Ecto neural progenitor cell (in vitro differentiated cells): ENCODE measurements at regions not wholly inside any gene's neighbourhood (a gene's known extent, or its start where the extent isn't known, plus 50 kb on each side); places are given as distances from the start of the nearest gene placed in this dataset.

Experiments
- DNase-seq: peaks from one replicate; pipeline ENCODE4 v3.0.0-alpha.2; 2018; ENCODE audit warnings: low spot score

DNA sequence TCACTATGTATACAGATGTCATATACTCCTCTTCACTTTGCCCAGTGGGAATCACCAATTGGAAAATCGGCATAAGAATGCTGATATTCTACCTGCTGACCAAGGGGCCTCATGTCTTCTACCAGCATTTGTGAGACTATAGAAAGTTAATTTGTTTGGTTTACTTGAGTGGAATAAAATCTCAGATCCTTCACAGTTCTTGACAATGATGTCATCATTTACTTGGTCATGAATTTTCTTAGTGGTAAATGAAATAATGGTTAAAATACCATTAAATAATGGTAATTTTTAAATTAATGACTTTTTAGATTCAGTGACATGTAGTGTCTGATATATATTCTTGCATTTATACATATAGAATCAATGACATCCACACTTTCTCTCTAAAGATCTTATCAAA lies 1052.6 kb downstream of the ADGRL3 start:
- no peak for DNase-seq

DNA sequence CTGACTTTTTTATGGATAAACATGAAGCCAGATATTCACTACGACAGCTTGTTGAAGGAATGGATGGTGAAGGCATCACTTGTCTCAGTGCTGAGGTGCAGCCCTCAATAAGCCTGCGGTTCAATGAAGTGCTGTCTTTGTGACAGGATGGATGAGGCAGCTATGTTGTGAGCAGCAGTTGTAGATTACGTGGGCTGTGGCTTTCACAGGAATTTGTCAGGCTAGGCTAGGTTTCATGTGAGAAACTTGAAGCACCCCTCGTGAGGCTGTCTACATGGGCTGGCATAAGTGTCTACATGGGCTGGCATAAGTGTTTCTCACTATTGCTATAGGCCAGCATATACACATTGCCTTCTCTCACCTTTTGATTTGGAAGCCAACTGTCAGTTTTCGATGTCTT lies 1050.0 kb downstream of the ADGRL3 start:
- DNase-seq = no peak

DNA sequence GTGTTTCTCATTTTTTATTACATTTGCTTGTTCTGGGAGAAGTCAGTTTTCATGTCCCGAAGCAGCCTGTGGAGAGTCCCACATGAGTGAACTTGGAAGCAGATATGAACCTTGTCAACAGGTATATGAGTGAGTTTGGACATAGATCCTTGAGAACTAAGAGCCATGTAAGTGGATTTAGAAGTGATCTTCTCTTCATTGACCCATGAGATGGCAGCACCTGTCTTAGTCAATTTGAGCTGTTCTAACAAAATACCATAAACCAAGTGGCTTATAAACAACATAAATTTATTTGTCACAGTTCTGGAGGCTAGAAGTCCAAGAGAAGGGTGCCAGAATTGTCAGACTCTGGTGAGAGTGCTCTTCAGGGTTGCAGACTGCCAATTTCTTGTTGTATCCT lies 1043.8 kb downstream of the ADGRL3 start:
- no peak for DNase-seq

DNA sequence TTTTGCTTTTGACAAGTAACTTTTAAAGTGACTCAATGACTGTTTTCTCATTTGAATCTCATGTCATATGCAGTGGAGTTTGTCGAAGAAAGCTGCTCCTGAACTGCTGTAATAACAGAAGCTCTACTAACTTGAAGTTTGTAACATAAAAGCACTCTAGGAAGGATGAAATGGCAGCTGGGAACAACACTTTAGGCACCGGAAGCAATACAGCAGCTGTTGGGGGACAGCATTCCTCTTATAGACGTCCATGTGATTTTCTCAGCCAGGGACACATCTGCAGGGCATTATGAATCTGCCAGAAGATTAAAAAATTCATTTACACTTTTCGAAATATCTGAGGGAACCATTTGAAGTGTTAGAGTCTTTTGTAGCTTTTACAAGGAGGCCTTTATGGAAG lies 1035.8 kb downstream of the ADGRL3 start:
- DNase-seq = no peak

DNA sequence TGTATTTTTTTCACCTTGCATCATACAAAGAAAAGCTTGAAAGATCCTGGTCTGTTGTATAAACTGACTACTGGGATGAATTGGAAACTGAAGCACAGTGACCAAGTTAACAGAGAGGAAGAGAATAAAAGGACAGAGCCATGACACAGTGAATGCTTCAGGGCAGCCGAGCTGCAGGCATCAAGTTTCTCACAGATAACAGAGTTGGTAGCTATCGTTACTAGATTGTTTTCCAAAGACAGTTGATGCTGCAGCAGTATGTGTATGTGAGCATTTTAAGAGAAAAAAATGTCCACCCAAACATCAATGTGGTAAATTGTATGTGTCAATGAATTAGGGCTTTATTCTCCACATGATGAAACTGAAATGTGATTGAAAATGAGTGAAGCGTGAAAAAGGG lies 1032.7 kb downstream of the ADGRL3 start:
- DNase-seq = no peak

DNA sequence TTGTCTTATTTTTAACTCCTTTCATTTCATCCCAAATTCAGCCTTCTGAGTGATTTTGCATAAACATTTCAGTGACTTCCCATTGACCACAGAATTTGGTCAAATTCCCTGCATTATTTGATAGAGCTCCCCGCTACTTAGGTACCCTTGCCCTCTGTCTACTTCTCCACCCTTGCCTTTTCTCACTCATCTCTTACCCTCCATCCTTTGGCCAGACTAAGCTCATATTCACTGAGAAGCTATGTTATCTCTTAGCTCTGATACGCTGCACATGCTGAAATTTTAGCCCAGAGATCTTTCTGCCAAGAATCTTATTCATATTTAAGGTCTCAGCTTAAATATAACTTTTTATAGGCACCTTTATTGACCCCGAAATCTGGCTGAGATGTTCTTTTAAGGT lies 1031.9 kb downstream of the ADGRL3 start:
- DNase-seq = no peak

DNA sequence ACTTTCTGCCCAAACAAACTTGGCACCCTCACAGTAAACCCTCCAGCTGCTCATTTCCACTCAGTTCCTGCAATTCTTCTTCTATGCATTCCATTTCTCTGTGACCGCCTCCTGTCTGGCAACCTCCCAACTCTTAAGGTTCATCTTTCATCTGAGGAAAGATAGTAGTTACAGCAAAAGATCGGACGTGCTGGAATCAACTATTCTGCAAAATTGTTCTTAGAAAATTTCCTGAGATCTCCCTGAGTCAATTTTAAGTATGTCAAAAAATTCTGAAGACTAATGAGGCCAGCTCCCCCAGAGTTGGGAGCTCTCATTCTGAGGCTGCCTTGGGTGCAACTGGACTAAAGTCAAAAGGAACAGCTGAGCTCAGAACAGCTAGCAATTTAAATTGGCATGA lies 1026.0 kb downstream of the ADGRL3 start:
- no peak for DNase-seq

DNA sequence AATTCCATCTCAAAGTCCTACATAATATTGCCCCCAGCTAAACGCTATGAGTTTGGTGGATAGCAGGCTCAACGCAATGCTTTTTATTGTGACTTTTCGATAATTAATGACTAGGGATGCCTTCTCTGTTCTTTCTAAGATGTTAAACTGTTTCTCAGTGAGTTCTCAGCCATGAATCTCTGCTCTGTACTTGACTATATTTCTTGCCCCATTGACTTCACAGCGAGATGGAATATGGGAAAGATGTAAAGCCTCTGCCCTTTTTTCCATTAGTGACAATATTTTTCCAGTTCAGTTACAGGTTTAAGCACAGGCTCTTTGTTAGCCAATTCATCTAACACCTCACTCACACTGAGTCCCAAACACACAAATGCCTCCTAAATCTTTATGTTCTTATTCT lies 1022.0 kb downstream of the ADGRL3 start:
- no peak for DNase-seq

DNA sequence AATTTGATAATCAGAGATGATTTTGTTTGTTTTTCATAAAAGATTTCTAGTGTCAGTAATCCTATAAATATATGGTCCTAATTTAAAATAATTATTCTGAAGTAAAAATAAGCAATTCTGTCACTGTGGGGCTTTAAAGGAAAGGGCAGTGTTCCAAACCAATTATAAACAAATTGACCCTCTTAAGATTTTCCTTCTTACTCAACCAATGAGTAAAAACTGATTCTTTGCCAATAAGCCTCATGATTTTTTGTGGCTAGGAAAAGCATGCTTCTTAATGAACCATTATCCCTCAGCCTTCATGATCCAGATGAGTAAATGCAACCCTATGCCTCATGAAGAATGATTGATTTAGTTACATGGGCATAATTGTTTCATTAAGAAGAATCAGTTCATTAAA lies 1010.4 kb downstream of the ADGRL3 start:
- DNase-seq = no peak

DNA sequence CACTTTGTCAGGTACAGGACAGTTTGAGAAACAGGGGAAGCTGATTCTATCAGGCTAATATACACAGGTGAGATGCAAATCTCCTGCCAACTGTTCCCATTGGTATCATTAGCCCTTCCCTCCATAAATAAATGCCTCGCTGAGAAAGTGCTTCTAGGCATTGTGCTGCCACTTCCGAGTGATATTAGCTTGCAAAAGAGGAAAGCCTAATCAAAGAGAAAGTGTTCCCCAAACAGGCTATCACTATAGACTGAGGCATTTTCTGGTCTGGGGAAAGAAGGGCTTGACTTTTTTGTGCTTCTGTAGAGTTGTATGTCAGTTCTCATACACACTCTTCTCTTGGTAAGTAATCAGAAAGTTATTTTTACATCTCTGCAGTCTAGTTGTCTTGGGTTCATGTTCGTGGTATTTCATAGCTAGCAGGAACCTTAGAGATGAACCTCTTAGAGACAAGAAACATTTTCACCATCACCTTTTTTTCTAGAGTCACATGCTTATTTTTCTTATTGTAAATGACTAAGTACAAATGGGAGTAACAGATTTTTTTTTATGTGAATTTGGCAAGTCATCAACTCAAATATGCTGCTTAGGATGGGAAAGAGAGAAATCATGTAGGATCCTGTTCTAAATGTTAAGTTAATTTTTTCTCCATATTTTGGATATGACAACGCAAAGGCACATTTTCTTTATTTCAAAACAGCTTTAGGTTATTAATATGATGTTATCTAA lies 1009.8 kb downstream of the ADGRL3 start:
- DNase-seq = no peak

DNA sequence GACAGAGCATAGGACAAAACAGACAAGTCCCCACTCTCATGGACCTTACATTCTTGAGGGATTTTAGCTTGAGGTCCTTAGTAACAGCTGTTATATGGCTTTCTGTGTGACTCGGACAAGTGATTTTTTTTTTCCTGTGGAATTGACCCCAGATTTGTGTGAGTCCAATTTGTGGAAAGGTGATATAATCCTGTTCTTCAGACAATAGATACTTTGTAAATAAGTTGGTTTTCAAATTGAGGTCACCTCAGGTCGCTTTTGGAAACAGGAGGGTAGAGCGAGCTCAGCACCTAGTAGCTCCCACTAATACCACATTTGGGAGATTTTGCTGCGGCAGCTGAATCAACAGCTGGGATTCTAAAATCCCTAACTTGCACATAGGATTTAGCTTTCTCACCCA lies 1008.8 kb downstream of the ADGRL3 start:
- DNase-seq = no peak

DNA sequence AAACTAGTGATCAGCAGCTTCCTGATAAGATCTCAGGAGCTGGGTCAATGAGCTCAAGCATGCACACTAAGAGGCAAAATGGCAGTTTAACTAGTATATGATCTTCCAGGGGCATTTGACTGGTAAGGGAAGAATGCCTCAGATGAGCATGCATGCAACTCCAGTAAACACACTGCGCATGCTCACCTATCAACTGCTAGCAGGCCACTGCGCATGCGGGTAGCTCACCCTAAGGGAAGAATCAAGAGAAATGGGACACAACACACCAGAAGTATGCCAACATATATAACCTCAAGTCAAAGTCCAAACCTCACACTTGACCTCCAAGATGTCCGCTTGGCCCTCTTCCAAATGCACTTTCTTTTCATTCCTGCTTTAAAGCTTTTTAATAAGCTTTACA lies 1004.0 kb downstream of the ADGRL3 start:
- no peak for DNase-seq

DNA sequence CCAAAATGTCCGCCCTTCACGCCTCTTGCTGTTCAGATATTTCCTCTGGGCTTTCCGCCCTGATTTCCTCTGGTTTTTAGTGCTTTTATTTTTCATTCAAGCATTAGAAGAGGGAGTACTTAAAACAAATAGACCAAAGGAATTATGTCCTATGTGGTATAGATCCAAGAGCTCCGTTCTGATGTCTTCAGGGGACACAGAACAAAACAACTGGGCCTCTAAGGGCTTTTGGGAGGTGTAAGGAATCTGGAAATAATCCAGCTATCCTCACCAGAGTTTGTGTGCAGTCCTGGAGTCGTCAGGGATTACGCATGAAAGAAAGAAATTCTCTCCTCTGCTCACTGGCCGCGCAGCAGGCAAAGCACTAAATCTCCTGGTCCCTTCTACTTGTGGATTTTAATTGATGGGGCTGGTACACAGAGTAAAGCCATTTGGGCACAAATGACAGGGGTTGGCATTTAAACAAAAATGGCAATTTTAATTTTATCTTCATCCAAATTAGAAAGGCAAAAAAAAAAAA lies 999.2 kb downstream of the ADGRL3 start:
- no peak for DNase-seq

DNA sequence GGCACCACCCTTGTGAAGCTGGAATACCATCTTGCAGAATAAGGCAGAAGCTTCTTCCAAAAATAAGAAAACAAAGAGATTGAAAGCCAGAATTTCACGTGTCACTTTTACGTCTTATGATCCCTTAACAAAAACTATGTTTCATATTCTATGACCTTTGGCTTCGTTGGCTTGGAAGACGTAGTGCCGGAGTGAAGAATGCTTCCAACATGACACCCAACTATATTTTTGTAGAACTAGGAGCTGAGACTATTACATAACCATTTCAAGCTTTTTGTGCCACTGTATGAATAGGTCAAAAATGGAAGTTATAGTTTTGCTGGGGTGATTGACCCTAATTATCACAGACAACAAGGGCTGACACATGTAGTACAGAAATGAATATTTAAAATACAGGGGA lies 996.2 kb downstream of the ADGRL3 start:
- DNase-seq = no peak

DNA sequence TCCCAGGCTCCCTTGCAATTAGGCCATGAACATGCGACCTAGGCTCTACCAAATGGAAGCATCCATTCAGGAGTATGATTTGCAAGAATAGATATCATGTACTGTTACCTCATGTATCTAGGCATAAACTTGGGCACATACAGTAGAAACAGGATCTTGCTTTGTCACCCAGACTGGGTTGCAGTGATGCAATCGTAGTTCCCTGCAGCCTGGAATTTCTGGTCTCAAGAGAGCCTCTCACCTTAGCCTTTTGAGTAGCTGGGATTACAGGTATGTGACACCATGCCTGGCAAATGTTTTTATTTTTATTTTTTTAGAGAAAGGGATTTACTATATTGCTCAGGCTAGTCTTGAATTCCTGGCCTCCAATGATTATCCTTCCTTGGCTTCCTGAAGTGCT lies 994.2 kb downstream of the ADGRL3 start:
- DNase-seq = no peak

DNA sequence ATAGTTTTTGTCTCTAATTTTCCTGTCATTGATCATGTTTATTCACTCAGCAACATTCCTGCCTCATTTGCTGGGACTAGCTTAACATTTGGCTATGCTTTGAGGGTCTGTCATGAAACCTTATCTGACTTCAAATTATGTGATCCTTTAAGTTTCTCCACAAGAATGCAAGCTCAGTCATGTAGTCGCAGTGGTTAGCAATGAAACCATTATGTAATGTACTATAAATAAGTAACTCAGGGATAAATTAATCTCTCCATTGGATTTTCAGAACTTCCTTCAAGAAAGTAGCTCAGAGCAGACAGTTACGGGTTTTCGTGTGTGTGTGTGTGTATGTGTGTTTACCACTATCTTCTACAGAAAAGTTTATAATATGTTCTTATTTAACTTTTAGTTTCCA lies 993.6 kb downstream of the ADGRL3 start:
- DNase-seq = no peak

DNA sequence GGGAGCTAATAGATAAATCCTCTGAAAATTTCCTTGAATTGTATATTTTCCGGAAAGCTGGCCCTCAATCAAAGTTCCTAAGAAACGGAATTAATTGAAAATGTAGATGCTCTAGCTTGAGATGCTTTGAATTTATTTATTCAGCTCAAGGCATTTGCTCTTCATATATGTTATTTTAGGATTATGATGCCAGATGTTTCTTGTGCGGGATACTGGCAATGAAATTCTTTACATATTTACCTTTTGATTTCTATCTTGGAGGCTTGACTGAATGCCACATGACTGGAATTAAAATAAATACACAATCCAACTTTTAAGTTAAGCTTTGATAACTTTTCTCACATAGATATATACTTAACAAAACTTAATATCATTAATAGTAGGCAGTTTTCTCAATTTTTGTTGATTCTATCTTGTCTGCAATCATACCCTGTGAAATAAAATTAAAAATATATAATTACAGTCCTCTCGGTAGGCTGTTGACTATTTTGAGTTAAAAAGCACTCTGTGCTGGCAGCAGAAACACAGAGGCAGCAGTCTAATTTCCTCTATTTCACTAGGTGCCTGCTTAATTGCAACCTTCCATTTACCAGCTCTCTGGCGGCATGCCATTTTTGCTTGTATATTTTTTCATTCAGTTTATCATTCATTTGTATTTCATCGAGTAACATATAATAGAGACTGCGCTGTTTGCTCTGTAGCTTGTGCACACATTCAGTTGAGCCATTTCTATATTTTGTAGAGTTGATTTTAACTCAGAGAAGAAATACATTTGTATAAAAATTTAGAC lies 991.5 kb downstream of the ADGRL3 start:
- no peak for DNase-seq

DNA sequence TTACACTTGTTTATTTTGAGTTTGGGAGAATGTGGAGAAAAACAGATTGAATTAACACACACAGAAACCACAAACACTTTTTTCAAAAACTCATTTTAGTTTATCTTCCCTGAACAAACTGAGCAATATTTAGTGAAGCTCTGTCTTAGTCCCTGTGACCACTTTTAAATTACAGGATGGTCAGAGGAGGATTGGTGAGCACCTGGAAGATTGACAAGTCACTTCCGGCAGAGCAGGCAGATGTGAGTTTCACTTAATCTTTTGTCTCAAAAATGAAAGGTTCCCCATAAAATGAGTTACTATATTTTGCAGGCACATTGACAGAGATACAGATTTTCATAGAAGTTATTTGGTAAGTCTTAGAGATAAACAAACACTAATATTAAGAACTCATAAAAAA lies 970.1 kb downstream of the ADGRL3 start:
- no peak for DNase-seq

DNA sequence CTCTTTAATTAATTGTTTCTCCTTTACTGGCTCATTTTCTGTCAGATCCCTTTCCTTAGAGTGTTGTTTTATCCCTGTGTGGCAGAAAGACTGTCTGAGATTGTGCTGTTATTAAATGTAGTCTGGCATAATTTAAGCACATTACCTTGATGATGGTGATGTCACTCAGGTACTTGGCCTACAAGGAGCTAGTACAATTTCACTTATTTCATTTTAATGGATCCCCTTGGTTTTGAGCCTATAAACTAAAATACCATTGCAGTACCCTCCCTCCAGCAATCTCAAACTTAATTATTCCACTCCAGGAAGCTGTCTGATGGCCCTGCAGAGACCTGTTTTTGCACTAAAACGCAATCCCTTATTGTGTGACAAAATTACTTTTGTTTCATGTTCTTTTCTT lies 968.6 kb downstream of the ADGRL3 start:
- DNase-seq = no peak

DNA sequence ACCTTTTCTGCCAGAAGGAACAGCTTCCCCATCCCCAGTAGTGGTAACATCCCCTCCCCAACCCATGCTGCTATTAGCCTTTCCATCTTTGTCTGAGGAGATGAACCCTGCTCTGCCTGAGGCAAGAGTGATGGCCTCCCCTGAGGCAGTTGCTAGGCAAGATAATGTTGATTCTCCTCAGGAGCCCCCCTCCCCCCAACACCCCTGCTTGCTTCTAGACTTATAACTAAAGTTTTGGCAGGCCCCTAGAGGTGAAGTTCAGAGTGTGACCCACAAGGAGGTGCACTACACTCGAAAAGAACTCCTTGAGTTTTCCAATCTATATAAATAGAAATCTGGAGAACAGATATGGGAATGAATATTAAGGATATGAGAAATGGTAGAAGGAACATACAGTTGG lies 962.5 kb downstream of the ADGRL3 start:
- DNase-seq = no peak

DNA sequence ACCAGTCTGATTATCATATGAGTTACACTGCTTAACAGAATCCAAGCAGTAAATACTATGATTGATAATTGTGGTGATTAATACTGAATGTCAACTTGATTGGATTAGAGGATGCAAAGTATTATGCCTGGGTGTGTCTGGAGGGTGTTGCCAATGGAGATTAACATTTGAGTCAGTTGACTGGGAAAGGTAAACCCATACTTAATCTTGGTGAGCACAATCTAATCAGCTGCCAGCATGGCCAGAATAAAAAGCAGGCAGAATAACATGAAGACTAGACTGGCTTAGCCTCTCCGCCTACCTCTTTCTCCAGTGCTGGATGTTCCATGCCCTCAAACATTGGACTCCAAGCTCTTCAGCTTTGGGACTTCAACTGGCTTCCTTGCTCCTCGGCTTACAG lies 961.3 kb downstream of the ADGRL3 start:
- DNase-seq = no peak

DNA sequence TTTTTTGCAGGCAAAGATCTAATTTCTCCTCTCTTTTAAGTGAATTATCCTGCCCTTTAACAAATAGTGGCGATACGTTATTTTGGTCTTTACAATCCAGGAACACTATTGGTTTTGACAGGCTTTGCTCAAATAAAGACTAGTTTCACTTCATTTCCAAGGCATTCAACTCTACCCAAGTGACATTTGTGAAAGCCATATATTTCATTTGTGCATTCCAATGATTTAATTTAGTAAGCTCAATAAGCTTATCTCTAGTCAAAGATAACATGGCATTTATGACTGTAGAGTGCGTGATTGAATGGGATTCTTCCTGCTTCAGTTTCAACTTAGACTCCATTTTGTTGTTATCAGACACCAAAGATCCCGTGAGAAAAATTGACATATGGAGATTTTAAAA lies 959.8 kb downstream of the ADGRL3 start:
- DNase-seq = no peak

DNA sequence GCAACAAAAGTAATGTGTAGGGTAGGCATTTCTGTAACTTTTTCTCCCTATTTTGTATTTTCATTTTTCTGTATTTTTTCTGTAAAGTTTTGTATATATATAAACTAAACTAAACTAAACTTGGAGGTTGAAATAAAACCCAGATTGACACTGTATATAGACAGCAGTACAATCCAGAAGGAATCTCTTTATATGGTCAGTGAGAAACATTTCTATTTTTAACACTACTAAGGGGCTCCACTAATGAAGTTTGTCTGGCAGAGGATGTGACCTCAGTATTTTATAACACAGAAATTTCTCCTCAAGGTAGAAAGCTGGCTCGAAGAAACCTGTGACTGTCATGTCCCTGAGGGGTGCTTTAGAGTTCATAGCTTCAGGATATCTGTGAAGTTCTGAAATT lies 959.2 kb downstream of the ADGRL3 start:
- no peak for DNase-seq

DNA sequence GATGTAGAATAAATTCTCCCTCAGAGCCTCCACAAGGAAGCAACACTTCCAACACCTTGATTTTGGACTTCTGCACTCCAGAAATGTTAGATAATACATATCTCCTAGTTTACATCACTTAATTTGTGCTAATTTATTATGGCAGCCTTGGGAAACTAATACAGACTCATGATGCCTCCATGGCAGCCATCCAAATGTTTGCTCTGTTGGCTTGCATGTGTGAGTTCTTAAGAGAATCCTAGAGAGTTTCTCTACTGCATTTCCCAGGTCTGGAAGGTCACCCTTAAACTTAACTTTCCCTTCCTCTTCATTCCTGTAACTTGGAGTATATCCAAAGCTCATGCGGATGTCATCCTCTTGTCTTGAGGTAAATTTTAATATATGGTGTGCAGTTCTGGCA lies 956.1 kb downstream of the ADGRL3 start:
- DNase-seq = no peak
